ENCODE measurements at regions not wholly inside any gene's neighbourhood (a gene's known extent, or its start where the extent isn't known, plus 50 kb on each side); places are given as distances from the start of the nearest gene placed in this dataset.
"Not testable (repeated sequence)": the region's sequence is repeated elsewhere in the genome, so short reads cannot be mapped to it uniquely, and the experiment has no call there.

DNA sequence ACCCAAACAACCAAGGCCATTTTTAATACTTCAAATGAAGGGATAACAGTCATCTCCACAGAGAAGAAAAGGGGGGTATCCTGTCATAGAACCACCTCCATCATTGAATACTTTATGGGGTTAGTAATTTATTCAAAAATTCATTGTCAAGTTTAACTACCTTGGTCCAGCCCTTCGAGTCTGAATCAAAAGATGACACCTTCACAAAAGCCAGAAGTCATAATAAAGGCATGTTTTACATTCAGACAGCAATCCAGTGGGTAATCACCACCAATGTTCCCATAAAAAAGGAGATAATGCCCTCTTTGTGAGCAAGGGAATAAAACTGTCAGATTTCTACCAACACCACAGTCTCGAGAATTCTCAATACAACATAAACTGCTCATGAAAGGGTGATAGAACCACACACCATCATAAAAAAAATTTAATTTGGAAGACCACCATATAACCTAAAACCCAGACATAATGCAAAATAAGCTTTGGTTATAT is 145.6 kb upstream of the ZBTB20 start:
- no peak for ATAC-seq
- CTCF ChIA-PET = interaction anchor here (1.0 kb wide), 1 partner anchor 131 kb away, joined by 3 read pairs; no protein-coding TSS in a partner anchor
- intact Hi-C loops (cut with micrococcal nuclease) = no loop called here
- no peak for DNase-seq
- Mint-ChIP-seq H3K4me1 (ENCODE audit: low read depth) (no peaks in the 10 kb centered on the region), H3K9me3 (no peaks in the 10 kb centered on the region), H3K27me3 (no peaks in the 10 kb centered on the region), H3K27ac (no peak overlapping the region), H3K36me3 (ENCODE audit: low read depth) (no peaks in the 10 kb centered on the region), H3K4me3 (no peak overlapping the region)
- TF ChIP-seq, protein P1, sequence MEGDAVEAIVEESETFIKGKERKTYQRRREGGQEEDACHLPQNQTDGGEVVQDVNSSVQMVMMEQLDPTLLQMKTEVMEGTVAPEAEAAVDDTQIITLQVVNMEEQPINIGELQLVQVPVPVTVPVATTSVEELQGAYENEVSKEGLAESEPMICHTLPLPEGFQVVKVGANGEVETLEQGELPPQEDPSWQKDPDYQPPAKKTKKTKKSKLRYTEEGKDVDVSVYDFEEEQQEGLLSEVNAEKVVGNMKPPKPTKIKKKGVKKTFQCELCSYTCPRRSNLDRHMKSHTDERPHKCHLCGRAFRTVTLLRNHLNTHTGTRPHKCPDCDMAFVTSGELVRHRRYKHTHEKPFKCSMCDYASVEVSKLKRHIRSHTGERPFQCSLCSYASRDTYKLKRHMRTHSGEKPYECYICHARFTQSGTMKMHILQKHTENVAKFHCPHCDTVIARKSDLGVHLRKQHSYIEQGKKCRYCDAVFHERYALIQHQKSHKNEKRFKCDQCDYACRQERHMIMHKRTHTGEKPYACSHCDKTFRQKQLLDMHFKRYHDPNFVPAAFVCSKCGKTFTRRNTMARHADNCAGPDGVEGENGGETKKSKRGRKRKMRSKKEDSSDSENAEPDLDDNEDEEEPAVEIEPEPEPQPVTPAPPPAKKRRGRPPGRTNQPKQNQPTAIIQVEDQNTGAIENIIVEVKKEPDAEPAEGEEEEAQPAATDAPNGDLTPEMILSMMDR (IDR thresholded peaks at IDR 0.05) = no peak
- POLR2A ChIA-PET = no interaction called here

DNA sequence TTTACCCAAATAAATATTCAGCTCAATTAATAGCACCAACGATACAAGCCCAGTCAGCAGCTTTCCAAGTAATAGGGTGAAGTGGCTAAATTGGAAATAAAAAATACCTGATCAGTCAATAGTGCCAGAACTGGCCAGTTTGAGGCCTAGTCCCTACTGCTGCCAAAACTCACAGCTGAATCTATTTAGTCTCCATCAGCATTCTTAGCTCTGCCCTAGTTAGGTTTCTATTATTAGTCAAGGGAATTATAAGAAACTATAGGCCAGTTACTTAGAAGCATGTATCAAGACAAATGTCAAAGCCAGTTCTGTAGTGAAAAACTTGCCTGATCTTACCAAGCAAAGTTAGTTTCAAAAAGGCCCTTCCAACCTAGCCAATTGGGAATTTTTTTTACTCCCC is 146.2 kb upstream of the ZBTB20 start:
- no peak for ATAC-seq
- TF ChIP-seq, protein P1 (IDR thresholded peaks at IDR 0.05) = no peak
- Mint-ChIP-seq H3K27me3 (no peaks in the 10 kb centered on the region), H3K9me3 (no peaks in the 10 kb centered on the region), H3K4me3 (no peak overlapping the region), H3K36me3 (ENCODE audit: low read depth) (no peaks in the 10 kb centered on the region), H3K27ac (no peak overlapping the region), H3K4me1 (ENCODE audit: low read depth) (no peaks in the 10 kb centered on the region)
- CTCF ChIA-PET = interaction anchor here (1.0 kb wide), 1 partner anchor 130 kb away, joined by 3 read pairs; no protein-coding TSS in a partner anchor
- no peak for DNase-seq
- POLR2A ChIA-PET = no interaction called here
- intact Hi-C loops (cut with micrococcal nuclease) = no loop called here

DNA sequence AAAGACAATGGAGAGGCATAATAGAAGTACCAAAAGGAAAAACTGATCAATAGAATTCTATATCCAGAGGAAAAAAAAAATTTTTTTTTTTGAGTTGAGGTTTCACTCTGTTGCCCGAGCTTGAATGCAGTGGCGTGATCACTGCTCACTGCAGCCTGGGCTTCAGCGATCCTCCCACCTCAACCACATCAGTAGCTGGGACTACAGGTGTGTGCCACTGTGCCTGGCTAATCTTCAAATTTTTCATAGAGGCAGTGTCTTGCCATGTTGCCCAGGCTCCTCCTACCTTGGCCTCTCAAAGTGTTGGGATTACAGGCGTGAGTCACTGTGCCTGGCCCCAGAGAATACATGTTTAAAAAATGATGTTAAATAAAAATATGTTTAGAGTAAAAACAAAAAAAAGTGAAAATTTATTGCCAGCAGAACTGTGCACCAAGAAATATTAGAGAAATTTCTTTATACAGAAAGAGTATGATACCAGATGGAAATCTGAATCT is 154.3 kb upstream of the ZBTB20 start:
- H3K9me3 Mint-ChIP-seq = no peaks in the 10 kb centered on the region
- ATAC-seq (no peak), DNase-seq (no peak)
- ChIA-PET CTCF (no interaction called here), POLR2A (no interaction called here)
- no peaks in the 10 kb centered on the region for H3K27me3 Mint-ChIP-seq
- intact Hi-C loops (cut with micrococcal nuclease) = no loop called here
- no peak overlapping the region for H3K27ac Mint-ChIP-seq
- TF ChIP-seq, protein P1 (IDR thresholded peaks at IDR 0.05) = no peak
- H3K4me1 Mint-ChIP-seq (ENCODE audit: low read depth) = no peaks in the 10 kb centered on the region
- H3K4me3 Mint-ChIP-seq = no peak overlapping the region
- H3K36me3 Mint-ChIP-seq (ENCODE audit: low read depth) = no peaks in the 10 kb centered on the region

DNA sequence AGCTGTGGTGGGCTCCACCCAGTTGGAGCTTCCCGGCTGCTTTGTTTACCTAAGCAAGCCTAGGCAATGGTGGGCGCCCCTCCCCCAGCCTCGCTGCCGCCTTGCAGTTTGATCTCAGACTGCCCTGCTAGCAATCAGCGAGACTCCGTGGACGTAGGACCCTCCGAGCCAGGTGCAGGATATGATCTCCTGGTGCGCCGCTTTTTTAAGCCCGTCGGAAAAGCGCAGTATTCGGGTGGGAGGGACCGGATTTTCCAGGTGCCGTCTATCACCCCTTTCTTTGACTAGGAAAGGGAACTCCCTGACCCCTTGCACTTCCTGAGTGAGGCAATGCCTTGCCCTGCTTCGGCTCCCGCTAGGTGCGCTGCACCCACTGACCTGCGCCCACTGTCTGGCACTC is 170.9 kb upstream of the ZBTB20 start:
- ATAC-seq; CTCF ChIA-PET; H3K9me3 Mint-ChIP-seq; H3K4me3 Mint-ChIP-seq; H3K27me3 Mint-ChIP-seq; H3K36me3 Mint-ChIP-seq (ENCODE audit: low read depth); POLR2A ChIA-PET; H3K27ac Mint-ChIP-seq; DNase-seq; H3K4me1 Mint-ChIP-seq (ENCODE audit: low read depth); intact Hi-C loops (cut with micrococcal nuclease): not testable (repeated sequence)

DNA sequence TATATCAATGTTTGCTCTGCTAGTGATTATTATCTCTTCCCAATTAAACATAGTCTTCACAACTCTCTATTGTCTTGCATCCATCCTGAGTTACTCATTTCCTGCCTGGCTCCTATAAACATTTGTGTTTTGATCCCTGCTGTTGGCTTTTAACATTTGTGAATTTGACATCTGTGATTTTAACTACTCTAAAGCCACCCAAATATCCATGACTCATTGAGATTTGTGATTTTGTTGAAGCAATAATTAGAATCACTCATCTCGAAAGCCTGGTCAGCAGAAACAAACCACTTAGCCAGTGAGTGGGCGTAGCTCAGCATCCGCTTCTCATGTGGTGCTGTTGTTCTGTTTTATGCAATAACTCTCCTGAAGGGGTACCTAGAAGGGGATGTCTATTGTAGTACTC is 174.3 kb upstream of the ZBTB20 start:
- no peak overlapping the region for H3K27ac Mint-ChIP-seq
- POLR2A ChIA-PET = no interaction called here
- H3K4me3 Mint-ChIP-seq = no peak overlapping the region
- H3K9me3 Mint-ChIP-seq = peaks cover 2% of the 10 kb centered on the region
- intact Hi-C loops (cut with micrococcal nuclease) = no loop called here
- TF ChIP-seq, protein P1 (IDR thresholded peaks at IDR 0.05) = no peak
- CTCF ChIA-PET = no interaction called here
- peaks cover 2% of the 10 kb centered on the region for H3K27me3 Mint-ChIP-seq
- H3K4me1 Mint-ChIP-seq (ENCODE audit: low read depth) = no peaks in the 10 kb centered on the region
- no peaks in the 10 kb centered on the region for H3K36me3 Mint-ChIP-seq (ENCODE audit: low read depth)
- ATAC-seq = no peak
- no peak for DNase-seq

DNA sequence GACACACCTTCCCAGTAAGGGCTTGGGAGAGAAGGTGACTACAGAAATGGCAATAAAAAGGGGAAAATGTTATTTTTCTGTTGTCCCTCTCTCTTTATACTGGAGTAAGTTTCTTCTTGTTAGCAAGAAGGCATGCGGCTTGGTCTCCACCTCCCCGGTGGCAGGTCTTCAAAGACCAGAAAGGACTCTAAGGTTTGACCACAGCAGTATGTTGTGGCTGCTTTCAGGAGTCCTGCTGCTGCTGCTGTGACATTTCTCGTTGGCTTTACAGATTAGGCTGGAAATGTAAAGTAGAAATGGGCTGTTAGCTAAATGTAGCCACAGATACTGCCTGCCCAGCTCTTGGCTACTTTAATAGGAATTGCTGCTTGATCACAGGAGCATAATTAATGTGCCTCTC is 175.8 kb upstream of the ZBTB20 start:
- CTCF ChIA-PET = no interaction called here
- intact Hi-C loops (cut with micrococcal nuclease) = no loop called here

More for the DNA sequence above, 175.8 kb upstream of the ZBTB20 start:
- Mint-ChIP-seq H3K9me3 (peaks cover 2% of the 10 kb centered on the region), H3K4me3 (no peak overlapping the region), H3K27me3 (peaks cover 2% of the 10 kb centered on the region), H3K4me1 (ENCODE audit: low read depth) (no peaks in the 10 kb centered on the region), H3K36me3 (ENCODE audit: low read depth) (no peaks in the 10 kb centered on the region), H3K27ac (no peak overlapping the region)
- ATAC-seq = no peak
- TF ChIP-seq, protein P1 (IDR thresholded peaks at IDR 0.05) = no peak
- no peak for DNase-seq
- POLR2A ChIA-PET = no interaction called here
